SJSA1 (cell line): ENCODE measurements at regions not wholly inside any gene's neighbourhood (a gene's known extent, or its start where the extent isn't known, plus 50 kb on each side); places are given as distances from the start of the nearest gene placed in this dataset.

Experiments used
- DNase-seq, 2 experiments: peaks; one replicate each; pipeline ENCODE4 v3.0.0-alpha.2; 2015 to 2020; ENCODE audit warnings: low spot score in 2 of 2, low read depth in 1 of 2
- H3K27ac ChIP-seq: fragments of 250-450 bp; sonication (Bioruptor Pico); 2 replicates; pipeline ENCODE4 v1.5.1; 2020; ENCODE audit warnings: mild to moderate bottlenecking, moderate library complexity
- H3K27me3 ChIP-seq: fragments of 250-450 bp; sonication (Bioruptor Pico); replicated peaks from 2 replicates; pipeline ENCODE4 v1.5.1; 2020; ENCODE audit warnings: mild to moderate bottlenecking, moderate library complexity
- H3K36me3 ChIP-seq: fragments of 250-450 bp; sonication (Bioruptor Pico); 2 replicates; pipeline ENCODE4 v1.5.1; 2020; ENCODE audit warnings: mild to moderate bottlenecking
- H3K4me1 ChIP-seq: fragments of 250-450 bp; sonication (Bioruptor Pico); replicated peaks from 2 replicates; pipeline ENCODE4 v1.6.1; 2021; ENCODE audit warnings: mild to moderate bottlenecking
- H3K4me3 ChIP-seq: fragments of 250-450 bp; sonication (Bioruptor Pico); 2 replicates; pipeline ENCODE4 v1.5.1; 2020; ENCODE audit warnings: mild to moderate bottlenecking
- H3K9me3 ChIP-seq: fragments of 250-450 bp; sonication (Bioruptor Pico); replicated peaks from 2 replicates; pipeline ENCODE4 v1.5.1; 2020; ENCODE audit warnings: mild to moderate bottlenecking

- no peak overlapping the region for H3K4me3 ChIP-seq
- H3K4me1 ChIP-seq, result 0 out of 2 replicates have a peak, but pooled peaks cover 4% of the 10 kb centered on the region
- no peaks in the 10 kb centered on the region for H3K36me3 ChIP-seq
- H3K27ac ChIP-seq, result no peak overlapping the region
- no peak for DNase-seq
- no peaks in the 10 kb centered on the region for H3K27me3 ChIP-seq
- no peaks in the 10 kb centered on the region for H3K9me3 ChIP-seq
Observed at GRCh38 chr1:200307755-200308066, 102.1 kb downstream of the ZNF281 start.

- Histone ChIP-seq H3K36me3 (no peaks in the 10 kb centered on the region), H3K27ac (no peak overlapping the region), H3K4me1 (0 out of 2 replicates have a peak, but pooled peaks cover 4% of the 10 kb centered on the region), H3K9me3 (no peaks in the 10 kb centered on the region), H3K27me3 (no peaks in the 10 kb centered on the region), H3K4me3 (no peak overlapping the region)
- peak in 1 of 2 experiments; percentile 28 for DNase-seq
Observed at GRCh38 chr1:200306944-200307754, 102.7 kb downstream of the ZNF281 start.

DNA sequence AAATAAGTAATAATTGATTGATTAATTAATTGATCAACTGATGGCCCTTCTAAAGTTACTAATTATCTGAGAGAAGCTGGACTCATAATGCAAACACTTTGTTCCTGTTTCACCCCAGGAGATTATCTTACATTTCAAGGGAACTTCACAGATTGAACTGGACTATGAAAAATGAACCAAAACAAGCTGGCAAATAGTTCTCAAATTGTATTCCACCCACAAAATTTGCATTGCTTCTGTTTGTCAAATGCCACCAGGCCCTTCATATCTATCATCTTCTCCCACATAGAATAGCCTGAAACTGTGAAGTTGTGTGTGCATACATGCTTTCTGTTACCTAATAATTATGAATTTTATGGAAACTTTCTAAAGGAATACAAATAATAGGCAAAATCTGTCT, 104.0 kb downstream of the ZNF281 start:
- H3K4me1 ChIP-seq, result 0 out of 2 replicates have a peak, but pooled peaks cover 4% of the 10 kb centered on the region
- no peaks in the 10 kb centered on the region for H3K9me3 ChIP-seq
- no peaks in the 10 kb centered on the region for H3K36me3 ChIP-seq
- no peak overlapping the region for H3K4me3 ChIP-seq
- no peaks in the 10 kb centered on the region for H3K27me3 ChIP-seq
- DNase-seq, result no peak
- no peak overlapping the region for H3K27ac ChIP-seq

GRCh38 chr1:200304171-200304570, 105.7 kb downstream of the ZNF281 start:
- 0 out of 2 replicates have a peak, but pooled peaks cover 4% of the 10 kb centered on the region for H3K4me1 ChIP-seq
- H3K36me3 ChIP-seq, result no peaks in the 10 kb centered on the region
- no peak overlapping the region for H3K27ac ChIP-seq
- no peak for DNase-seq
- H3K27me3 ChIP-seq, result no peaks in the 10 kb centered on the region
- no peak overlapping the region for H3K4me3 ChIP-seq
- no peaks in the 10 kb centered on the region for H3K9me3 ChIP-seq

GRCh38 chr1:200302921-200303290, 106.9 kb downstream of the ZNF281 start:
- H3K27me3 ChIP-seq, result no peaks in the 10 kb centered on the region
- H3K36me3 ChIP-seq, result no peaks in the 10 kb centered on the region
- H3K4me3 ChIP-seq, result peak overlapping the region; percentile 56
- no peak overlapping the region for H3K27ac ChIP-seq
- DNase-seq, result peak in 1 of 2 experiments; percentile 27
- H3K9me3 ChIP-seq, result no peaks in the 10 kb centered on the region
- H3K4me1 ChIP-seq, result 0 out of 2 replicates have a peak, but pooled peaks cover 4% of the 10 kb centered on the region

DNA sequence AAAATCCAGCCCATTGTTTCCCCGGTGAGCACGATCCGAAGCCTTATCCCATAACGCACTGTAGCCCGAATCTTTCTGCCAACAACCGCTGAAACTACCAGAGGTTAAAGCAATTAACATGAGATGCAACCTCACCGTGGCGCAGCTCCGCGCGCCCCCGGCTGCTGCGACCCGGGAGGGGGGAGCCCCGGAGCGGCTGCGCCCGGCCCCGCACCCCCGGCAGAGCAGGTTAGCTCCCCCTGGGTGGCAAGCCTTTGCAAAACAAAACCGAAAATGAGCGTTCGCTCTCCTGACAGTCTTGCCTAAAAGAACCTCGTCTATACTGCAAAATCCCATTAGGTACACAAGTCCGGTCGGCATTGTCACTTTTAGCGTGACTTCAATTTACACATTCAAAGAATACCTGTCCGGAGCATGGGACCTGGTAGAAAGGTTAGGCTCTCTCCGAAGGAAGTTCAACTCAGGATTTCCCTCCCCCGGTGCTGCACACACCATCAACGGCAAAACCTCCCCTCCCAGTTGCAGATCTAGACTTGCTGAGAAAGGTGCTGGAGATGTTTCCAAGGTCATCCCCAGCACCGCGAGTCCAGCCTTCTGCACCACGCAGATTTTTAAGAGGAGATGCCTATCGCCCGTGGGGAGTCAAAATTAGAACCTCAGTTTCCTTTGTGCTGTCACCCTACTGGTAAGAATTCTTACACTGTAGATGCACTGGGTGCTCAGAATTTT, 107.5 kb downstream of the ZNF281 start:
- Histone ChIP-seq H3K27me3 (no peaks in the 10 kb centered on the region), H3K27ac (no peak overlapping the region), H3K4me1 (0 out of 2 replicates have a peak, but pooled peaks cover 4% of the 10 kb centered on the region), H3K4me3 (peak overlapping the region; percentile 56), H3K36me3 (no peaks in the 10 kb centered on the region), H3K9me3 (no peaks in the 10 kb centered on the region)
- DNase-seq, result peak in 1 of 2 experiments; percentile 50

DNA sequence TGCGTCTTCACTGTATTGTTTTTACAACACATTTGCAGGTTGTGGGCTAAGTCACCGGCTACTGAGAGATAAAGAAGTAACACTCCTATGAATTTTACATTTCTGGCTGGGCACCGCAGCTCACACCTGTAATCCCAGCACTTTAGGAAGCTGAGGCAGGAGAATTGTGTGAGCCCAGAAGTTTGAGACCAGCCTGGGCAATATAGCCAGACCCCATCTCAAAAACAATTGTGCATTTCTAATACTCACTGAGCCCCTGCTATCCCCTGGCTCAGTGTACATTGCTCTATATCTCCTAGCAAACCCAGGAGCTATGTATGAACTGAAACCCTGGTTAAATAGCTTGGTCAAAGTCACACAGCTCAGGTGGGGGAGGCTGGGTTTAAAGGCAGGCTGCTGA, 108.7 kb downstream of the ZNF281 start:
- Histone ChIP-seq H3K4me1 (peaks cover 4% of the 10 kb centered on the region), H3K9me3 (no peaks in the 10 kb centered on the region), H3K4me3 (no peak overlapping the region), H3K36me3 (no peaks in the 10 kb centered on the region), H3K27me3 (no peaks in the 10 kb centered on the region), H3K27ac (no peak overlapping the region)
- no peak for DNase-seq

DNA sequence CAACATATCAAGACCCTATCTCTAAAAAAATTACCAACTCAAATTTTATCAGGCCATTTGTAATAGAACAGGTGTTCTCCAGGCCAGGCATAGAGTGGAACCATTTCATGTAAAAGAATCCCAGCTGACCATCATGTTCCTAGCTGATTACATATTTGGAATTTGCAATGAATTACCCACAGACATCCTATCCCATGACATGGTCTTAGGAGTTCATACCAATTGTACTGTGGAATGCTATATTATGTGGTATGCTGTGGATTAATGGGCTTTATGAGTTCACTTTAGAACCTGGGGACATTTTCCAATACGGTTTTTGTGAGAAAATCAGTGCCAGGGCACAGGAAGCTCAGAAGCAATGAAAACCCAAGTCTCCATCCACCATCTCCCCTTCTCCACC, 110.3 kb downstream of the ZNF281 start:
- DNase-seq, result no peak

DNA sequence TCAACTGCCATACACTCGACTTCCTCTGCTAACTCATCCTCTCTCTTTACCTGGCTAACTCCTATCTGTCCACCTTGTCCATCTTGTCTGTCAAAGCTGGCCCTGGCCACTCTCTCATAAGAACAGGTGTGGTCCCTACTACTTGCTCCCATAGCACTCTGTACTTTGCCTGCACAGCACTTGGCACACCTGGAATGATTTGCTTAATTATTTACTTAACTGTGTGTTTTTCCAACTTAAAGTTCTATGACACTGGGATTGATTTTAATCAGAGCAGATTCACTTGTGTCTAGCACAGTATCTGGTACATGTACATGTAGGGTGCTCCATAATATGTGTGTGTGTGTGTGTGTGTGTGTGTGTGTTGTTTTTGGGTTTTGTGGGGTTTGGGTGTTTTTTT, 111.6 kb downstream of the ZNF281 start:
- Histone ChIP-seq H3K27ac (no peak overlapping the region), H3K36me3 (no peaks in the 10 kb centered on the region), H3K27me3 (no peaks in the 10 kb centered on the region), H3K4me3 (no peak overlapping the region), H3K9me3 (no peaks in the 10 kb centered on the region), H3K4me1 (peaks cover 7% of the 10 kb centered on the region)
- no peak for DNase-seq

More for the DNA sequence above, 110.3 kb downstream of the ZNF281 start:
- Histone ChIP-seq H3K4me3 (no peak overlapping the region), H3K4me1 (peaks cover 7% of the 10 kb centered on the region), H3K36me3 (no peaks in the 10 kb centered on the region), H3K27me3 (no peaks in the 10 kb centered on the region), H3K9me3 (no peaks in the 10 kb centered on the region), H3K27ac (no peak overlapping the region)

GRCh38 chr1:200296091-200296661, 113.7 kb downstream of the ZNF281 start:
- Histone ChIP-seq H3K27me3 (no peaks in the 10 kb centered on the region), H3K9me3 (no peaks in the 10 kb centered on the region), H3K36me3 (no peaks in the 10 kb centered on the region), H3K4me3 (no peak overlapping the region), H3K4me1 (peaks cover 3% of the 10 kb centered on the region), H3K27ac (no peak overlapping the region)
- no peak for DNase-seq

DNA sequence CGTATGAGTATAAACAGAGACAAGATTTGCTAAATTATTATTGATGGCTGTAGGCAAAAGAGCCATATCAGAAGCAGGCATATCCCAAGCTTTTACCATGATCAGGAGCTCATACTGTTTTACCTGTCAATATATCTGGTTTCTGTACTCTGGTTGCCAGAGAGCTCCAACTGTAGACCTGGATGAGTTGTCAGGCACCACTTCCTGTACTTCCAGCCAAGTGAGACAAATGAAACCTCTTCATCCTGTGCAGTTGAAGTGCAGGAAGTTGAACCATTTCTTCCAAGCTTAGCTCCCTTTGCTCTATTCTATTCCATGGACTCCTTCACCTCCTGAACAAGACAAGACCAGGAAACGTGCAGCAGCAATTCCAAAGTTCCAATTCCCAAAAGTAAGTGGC, 115.6 kb downstream of the ZNF281 start:
- Histone ChIP-seq H3K4me3 (no peak overlapping the region), H3K9me3 (no peaks in the 10 kb centered on the region), H3K27me3 (no peaks in the 10 kb centered on the region), H3K4me1 (peaks cover 10% of the 10 kb centered on the region), H3K27ac (no peak overlapping the region), H3K36me3 (no peaks in the 10 kb centered on the region)
- DNase-seq, result no peak

- DNase-seq, result no peak
- no peaks in the 10 kb centered on the region for H3K27me3 ChIP-seq
- peaks cover 10% of the 10 kb centered on the region for H3K4me1 ChIP-seq
Observed at GRCh38 chr1:200292699-200293098, 117.1 kb downstream of the ZNF281 start.

GRCh38 chr1:200291106-200291505, 118.7 kb downstream of the ZNF281 start:
- no peaks in the 10 kb centered on the region for H3K9me3 ChIP-seq
- no peak overlapping the region for H3K4me3 ChIP-seq
- H3K27ac ChIP-seq, result no peak overlapping the region
- H3K36me3 ChIP-seq, result no peaks in the 10 kb centered on the region
- no peak for DNase-seq
- no peaks in the 10 kb centered on the region for H3K27me3 ChIP-seq
- H3K4me1 ChIP-seq, result peaks cover 9% of the 10 kb centered on the region

More at GRCh38 chr1:200292699-200293098, 117.1 kb downstream of the ZNF281 start:
- H3K36me3 ChIP-seq, result no peaks in the 10 kb centered on the region
- H3K9me3 ChIP-seq, result no peaks in the 10 kb centered on the region
- H3K4me3 ChIP-seq, result no peak overlapping the region
- no peak overlapping the region for H3K27ac ChIP-seq
